HEK293 (cell line): ENCODE measurements at regions not wholly inside any gene's neighbourhood (a gene's known extent, or its start where the extent isn't known, plus 50 kb on each side); places are given as distances from the start of the nearest gene placed in this dataset.

Experiments
- CTCF ChIA-PET: fragments of 350-600 bp; formaldehyde crosslinking; extraction: SDS; loops from one replicate; lab custom pipeline; 2021; ENCODE audit warnings: antibody characterized with exemption; lab: Yijun Ruan, JAX
- POLR2A ChIA-PET: fragments of 300-600 bp; formaldehyde crosslinking; extraction: SDS; loops from one replicate; lab custom pipeline; 2020; ENCODE audit warnings: antibody characterized with exemption, inconsistent platforms; lab: Yijun Ruan, JAX
- H3K27ac ChIP-seq: fragments of 200-500 bp; sonication (Bioruptor generic); 2 replicates; pipeline ENCODE4 v1.5.1; 2014; ENCODE audit warnings: low read depth, low read length, control low read depth, inconsistent platforms; ENCODE audit errors: extremely low read depth
- H3K36me3 ChIP-seq, 2 experiments: fragments of 200-500 bp in 1 of 2; sonication (Bioruptor generic) in 1 of 2; 1 replicate in 1 of 2; 2 replicates in 1 of 2; pipeline ENCODE4 v1.5.1; 2014 to 2017; ENCODE audit warnings: inconsistent platforms in 2 of 2, low read length in 2 of 2; ENCODE audit not compliant: control insufficient read depth in 2 of 2, insufficient read depth in 1 of 2
- H3K4me1 ChIP-seq: fragments of 200-500 bp; sonication (Bioruptor generic); 2 replicates; pipeline ENCODE4 v1.5.1; 2014; ENCODE audit warnings: mild to moderate bottlenecking, low read length, inconsistent platforms; ENCODE audit not compliant: control insufficient read depth, insufficient read depth
- H3K4me3 ChIP-seq: 2 replicates; pipeline ENCODE4 v1.5.1; 2011; ENCODE audit warnings: low read depth, mild to moderate bottlenecking, control low read depth, low read length, moderate library complexity
- H3K9me3 ChIP-seq: fragments of 200-500 bp; sonication (Bioruptor generic); 2 replicates; pipeline ENCODE4 v1.5.1; 2014; ENCODE audit warnings: low read depth, low read length, inconsistent platforms; ENCODE audit not compliant: control insufficient read depth, insufficient read depth
- BCL11B ChIP-seq: fragments of 450-650 bp; formaldehyde crosslinking; IDR thresholded peaks from 2 replicates; pipeline ENCODE4 v1.5.1; 2016; ENCODE audit warnings: low read depth, missing biosample characterization, missing genetic modification characterization
- KLF1 ChIP-seq: fragments of 450-650 bp; formaldehyde crosslinking; IDR thresholded peaks from 2 replicates; pipeline ENCODE4 v1.5.1; 2016; ENCODE audit warnings: missing biosample characterization, missing genetic modification characterization
- SCRT2 ChIP-seq: fragments of 450-650 bp; formaldehyde crosslinking; IDR thresholded peaks from 2 replicates; pipeline ENCODE4 v1.5.1; 2016; ENCODE audit warnings: missing biosample characterization, missing genetic modification characterization
- YY2 ChIP-seq: fragments of 450-650 bp; formaldehyde crosslinking; IDR thresholded peaks from 2 replicates; pipeline ENCODE4 v1.5.1; 2016; ENCODE audit warnings: missing biosample characterization, missing genetic modification characterization
- ZBTB17 ChIP-seq: fragments of 450-650 bp; formaldehyde crosslinking; IDR thresholded peaks from 2 replicates; pipeline ENCODE4 v1.5.1; 2016; ENCODE audit warnings: missing biosample characterization, missing genetic modification characterization
- ZBTB48 ChIP-seq: fragments of 450-650 bp; formaldehyde crosslinking; IDR thresholded peaks from 2 replicates; pipeline ENCODE4 v1.5.1; 2016; ENCODE audit warnings: missing biosample characterization, missing genetic modification characterization
- ZNF146 ChIP-seq: fragments of 450-650 bp; formaldehyde crosslinking; IDR thresholded peaks from 2 replicates; pipeline ENCODE4 v1.5.1; 2016; ENCODE audit warnings: missing biosample characterization, missing genetic modification characterization
- ZNF169 ChIP-seq: fragments of 450-650 bp; formaldehyde crosslinking; IDR thresholded peaks from 2 replicates; pipeline ENCODE4 v1.5.1; 2016; ENCODE audit warnings: missing biosample characterization, missing genetic modification characterization
- ZNF391 ChIP-seq: fragments of 450-650 bp; formaldehyde crosslinking; IDR thresholded peaks from 2 replicates; pipeline ENCODE4 v1.5.1; 2016; ENCODE audit warnings: low read depth, missing biosample characterization, missing genetic modification characterization, borderline replicate concordance
- ZNF423 ChIP-seq: fragments of 450-650 bp; formaldehyde crosslinking; IDR thresholded peaks from 2 replicates; pipeline ENCODE4 v1.5.1; 2016; ENCODE audit warnings: missing biosample characterization, missing genetic modification characterization
- ZNF433 ChIP-seq: fragments of 450-650 bp; formaldehyde crosslinking; IDR thresholded peaks from 2 replicates; pipeline ENCODE4 v1.5.1; 2016; ENCODE audit warnings: missing biosample characterization, missing genetic modification characterization, low read depth
- ZNF48 ChIP-seq: fragments of 450-650 bp; formaldehyde crosslinking; IDR thresholded peaks from 2 replicates; pipeline ENCODE4 v1.5.1; 2016; ENCODE audit warnings: missing biosample characterization, missing genetic modification characterization
- ZNF529 ChIP-seq: fragments of 450-650 bp; formaldehyde crosslinking; IDR thresholded peaks from 2 replicates; pipeline ENCODE4 v1.5.1; 2017; ENCODE audit warnings: missing genetic modification characterization, missing biosample characterization; ENCODE audit not compliant: insufficient replicate concordance
- ZNF530 ChIP-seq: fragments of 450-650 bp; formaldehyde crosslinking; IDR thresholded peaks from 2 replicates; pipeline ENCODE4 v1.5.1; 2016; ENCODE audit warnings: low read depth, missing biosample characterization, missing genetic modification characterization
- ZNF571 ChIP-seq: fragments of 450-650 bp; formaldehyde crosslinking; IDR thresholded peaks from 2 replicates; pipeline ENCODE4 v1.5.0; 2017; ENCODE audit warnings: missing biosample characterization, missing genetic modification characterization
- TF ChIP-seq, protein P1 (sequence below): fragments of 450-650 bp; formaldehyde crosslinking; IDR thresholded peaks from 2 replicates; pipeline ENCODE4 v1.5.1; 2016; ENCODE audit warnings: missing biosample characterization, missing genetic modification characterization, low read depth
- TF ChIP-seq, protein P2 (sequence below): fragments of 450-650 bp; formaldehyde crosslinking; optimal IDR thresholded peaks from 2 replicates; pipeline ENCODE3; 2016; ENCODE audit warnings: missing biosample characterization, mild to moderate bottlenecking, missing genetic modification characterization
- TF ChIP-seq, protein P3 (sequence below): fragments of 450-650 bp; formaldehyde crosslinking; IDR thresholded peaks from 2 replicates; pipeline ENCODE4 v1.5.1; 2016; ENCODE audit warnings: missing biosample characterization, missing genetic modification characterization, low read depth
- TF ChIP-seq, protein P4 (sequence below): fragments of 450-650 bp; formaldehyde crosslinking; IDR thresholded peaks from 2 replicates; pipeline ENCODE4 v1.5.1; 2016; ENCODE audit warnings: missing biosample characterization, missing genetic modification characterization
- TF ChIP-seq, protein P5 (sequence below): fragments of 450-650 bp; formaldehyde crosslinking; IDR thresholded peaks from 2 replicates; pipeline ENCODE4 v1.5.1; 2016; ENCODE audit warnings: missing biosample characterization, missing genetic modification characterization
- TF ChIP-seq, protein P6 (sequence below): fragments of 450-650 bp; formaldehyde crosslinking; IDR thresholded peaks from 2 replicates; pipeline ENCODE4 v1.5.1; 2016; ENCODE audit warnings: missing biosample characterization, missing genetic modification characterization

DNA sequence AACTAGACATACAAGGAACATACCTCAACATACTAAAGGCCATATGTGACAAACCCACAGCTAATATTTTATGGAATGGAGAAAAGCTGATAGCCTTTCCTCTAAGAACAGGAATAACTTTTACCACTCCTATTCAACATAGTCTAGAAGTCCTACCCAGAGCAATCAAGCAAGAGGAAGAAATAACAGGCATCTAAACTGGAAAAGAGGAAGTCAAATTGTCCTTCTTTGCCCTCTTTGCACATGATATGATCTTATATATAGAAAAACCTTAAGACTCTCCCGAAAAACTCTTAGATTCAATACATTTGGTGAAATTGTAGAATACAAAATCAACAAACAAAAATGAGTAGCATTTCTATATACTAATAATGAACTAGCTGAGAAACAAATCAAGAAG is 110.0 kb downstream of the ATP23 start (continued):
- TF ChIP-seq, protein P1, sequence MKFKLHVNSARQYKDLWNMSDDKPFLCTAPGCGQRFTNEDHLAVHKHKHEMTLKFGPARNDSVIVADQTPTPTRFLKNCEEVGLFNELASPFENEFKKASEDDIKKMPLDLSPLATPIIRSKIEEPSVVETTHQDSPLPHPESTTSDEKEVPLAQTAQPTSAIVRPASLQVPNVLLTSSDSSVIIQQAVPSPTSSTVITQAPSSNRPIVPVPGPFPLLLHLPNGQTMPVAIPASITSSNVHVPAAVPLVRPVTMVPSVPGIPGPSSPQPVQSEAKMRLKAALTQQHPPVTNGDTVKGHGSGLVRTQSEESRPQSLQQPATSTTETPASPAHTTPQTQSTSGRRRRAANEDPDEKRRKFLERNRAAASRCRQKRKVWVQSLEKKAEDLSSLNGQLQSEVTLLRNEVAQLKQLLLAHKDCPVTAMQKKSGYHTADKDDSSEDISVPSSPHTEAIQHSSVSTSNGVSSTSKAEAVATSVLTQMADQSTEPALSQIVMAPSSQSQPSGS, result no peak
- TF ChIP-seq BCL11B (tag by site-specific recombination) (no peak), ZNF146 (tag by site-specific recombination) (no peak), YY2 (tag by site-specific recombination) (no peak), KLF1 (tag by site-specific recombination) (no peak), ZNF169 (tag by site-specific recombination) (no peak)
- TF ChIP-seq, protein P2, sequence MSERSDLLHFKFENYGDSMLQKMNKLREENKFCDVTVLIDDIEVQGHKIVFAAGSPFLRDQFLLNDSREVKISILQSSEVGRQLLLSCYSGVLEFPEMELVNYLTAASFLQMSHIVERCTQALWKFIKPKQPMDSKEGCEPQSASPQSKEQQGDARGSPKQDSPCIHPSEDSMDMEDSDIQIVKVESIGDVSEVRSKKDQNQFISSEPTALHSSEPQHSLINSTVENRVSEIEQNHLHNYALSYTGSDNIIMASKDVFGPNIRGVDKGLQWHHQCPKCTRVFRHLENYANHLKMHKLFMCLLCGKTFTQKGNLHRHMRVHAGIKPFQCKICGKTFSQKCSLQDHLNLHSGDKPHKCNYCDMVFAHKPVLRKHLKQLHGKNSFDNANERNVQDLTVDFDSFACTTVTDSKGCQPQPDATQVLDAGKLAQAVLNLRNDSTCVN (tag by site-specific recombination), result no peak
- TF ChIP-seq, protein P3, sequence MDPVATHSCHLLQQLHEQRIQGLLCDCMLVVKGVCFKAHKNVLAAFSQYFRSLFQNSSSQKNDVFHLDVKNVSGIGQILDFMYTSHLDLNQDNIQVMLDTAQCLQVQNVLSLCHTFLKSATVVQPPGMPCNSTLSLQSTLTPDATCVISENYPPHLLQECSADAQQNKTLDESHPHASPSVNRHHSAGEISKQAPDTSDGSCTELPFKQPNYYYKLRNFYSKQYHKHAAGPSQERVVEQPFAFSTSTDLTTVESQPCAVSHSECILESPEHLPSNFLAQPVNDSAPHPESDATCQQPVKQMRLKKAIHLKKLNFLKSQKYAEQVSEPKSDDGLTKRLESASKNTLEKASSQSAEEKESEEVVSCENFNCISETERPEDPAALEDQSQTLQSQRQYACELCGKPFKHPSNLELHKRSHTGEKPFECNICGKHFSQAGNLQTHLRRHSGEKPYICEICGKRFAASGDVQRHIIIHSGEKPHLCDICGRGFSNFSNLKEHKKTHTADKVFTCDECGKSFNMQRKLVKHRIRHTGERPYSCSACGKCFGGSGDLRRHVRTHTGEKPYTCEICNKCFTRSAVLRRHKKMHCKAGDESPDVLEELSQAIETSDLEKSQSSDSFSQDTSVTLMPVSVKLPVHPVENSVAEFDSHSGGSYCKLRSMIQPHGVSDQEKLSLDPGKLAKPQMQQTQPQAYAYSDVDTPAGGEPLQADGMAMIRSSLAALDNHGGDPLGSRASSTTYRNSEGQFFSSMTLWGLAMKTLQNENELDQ, result no peak
- TF ChIP-seq, protein P4, sequence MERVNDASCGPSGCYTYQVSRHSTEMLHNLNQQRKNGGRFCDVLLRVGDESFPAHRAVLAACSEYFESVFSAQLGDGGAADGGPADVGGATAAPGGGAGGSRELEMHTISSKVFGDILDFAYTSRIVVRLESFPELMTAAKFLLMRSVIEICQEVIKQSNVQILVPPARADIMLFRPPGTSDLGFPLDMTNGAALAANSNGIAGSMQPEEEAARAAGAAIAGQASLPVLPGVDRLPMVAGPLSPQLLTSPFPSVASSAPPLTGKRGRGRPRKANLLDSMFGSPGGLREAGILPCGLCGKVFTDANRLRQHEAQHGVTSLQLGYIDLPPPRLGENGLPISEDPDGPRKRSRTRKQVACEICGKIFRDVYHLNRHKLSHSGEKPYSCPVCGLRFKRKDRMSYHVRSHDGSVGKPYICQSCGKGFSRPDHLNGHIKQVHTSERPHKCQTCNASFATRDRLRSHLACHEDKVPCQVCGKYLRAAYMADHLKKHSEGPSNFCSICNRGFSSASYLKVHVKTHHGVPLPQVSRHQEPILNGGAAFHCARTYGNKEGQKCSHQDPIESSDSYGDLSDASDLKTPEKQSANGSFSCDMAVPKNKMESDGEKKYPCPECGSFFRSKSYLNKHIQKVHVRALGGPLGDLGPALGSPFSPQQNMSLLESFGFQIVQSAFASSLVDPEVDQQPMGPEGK, result no peak

DNA sequence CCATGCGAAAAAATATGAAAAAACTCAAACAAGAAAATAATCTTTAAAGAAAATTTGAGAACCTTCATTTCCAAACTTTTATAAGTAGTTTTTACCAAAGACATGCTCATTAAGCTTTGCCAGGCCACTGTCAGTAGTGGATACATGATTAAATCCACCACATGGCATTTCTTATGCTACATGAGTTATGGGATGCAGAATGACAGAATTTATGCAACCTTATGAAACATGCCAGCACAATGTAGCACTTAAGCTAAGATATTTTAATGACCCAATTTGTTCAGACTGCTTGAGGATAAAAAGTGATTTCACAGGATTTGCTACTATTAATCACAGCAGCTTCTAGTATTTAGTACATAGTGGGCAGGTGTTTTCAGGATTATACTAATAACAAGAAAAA is 123.3 kb downstream of the ATP23 start:
- CTCF ChIA-PET, result interaction anchor here (0.6 to 1.2 kb wide), 2 partner anchors 73 to 832 kb away, joined by 3 read pairs; no protein-coding TSS in a partner anchor
- POLR2A ChIA-PET, result no interaction called here
- Histone ChIP-seq H3K9me3 (no peaks in the 10 kb centered on the region), H3K27ac (no peak overlapping the region), H3K4me1 (no peaks in the 10 kb centered on the region), H3K4me3 (no peak overlapping the region), H3K36me3 (no peaks in the 10 kb centered on the region)
- TF ChIP-seq, protein P5, sequence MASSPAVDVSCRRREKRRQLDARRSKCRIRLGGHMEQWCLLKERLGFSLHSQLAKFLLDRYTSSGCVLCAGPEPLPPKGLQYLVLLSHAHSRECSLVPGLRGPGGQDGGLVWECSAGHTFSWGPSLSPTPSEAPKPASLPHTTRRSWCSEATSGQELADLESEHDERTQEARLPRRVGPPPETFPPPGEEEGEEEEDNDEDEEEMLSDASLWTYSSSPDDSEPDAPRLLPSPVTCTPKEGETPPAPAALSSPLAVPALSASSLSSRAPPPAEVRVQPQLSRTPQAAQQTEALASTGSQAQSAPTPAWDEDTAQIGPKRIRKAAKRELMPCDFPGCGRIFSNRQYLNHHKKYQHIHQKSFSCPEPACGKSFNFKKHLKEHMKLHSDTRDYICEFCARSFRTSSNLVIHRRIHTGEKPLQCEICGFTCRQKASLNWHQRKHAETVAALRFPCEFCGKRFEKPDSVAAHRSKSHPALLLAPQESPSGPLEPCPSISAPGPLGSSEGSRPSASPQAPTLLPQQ (tag by site-specific recombination), result no peak
- no peak for TF ChIP-seq SCRT2
- TF ChIP-seq ZNF423 (tag by site-specific recombination), result no peak
- TF ChIP-seq ZNF571 (tag by site-specific recombination), result no peak
- no peak for TF ChIP-seq ZNF391 (tag by site-specific recombination)
- no peak for TF ChIP-seq ZNF529 (tag by site-specific recombination)
- no peak for TF ChIP-seq ZBTB17 (tag by site-specific recombination)
- TF ChIP-seq ZNF433 (tag by site-specific recombination), result no peak
- TF ChIP-seq ZBTB48 (tag by site-specific recombination), result no peak
- no peak for TF ChIP-seq ZNF530 (tag by site-specific recombination)
- TF ChIP-seq, protein P6, sequence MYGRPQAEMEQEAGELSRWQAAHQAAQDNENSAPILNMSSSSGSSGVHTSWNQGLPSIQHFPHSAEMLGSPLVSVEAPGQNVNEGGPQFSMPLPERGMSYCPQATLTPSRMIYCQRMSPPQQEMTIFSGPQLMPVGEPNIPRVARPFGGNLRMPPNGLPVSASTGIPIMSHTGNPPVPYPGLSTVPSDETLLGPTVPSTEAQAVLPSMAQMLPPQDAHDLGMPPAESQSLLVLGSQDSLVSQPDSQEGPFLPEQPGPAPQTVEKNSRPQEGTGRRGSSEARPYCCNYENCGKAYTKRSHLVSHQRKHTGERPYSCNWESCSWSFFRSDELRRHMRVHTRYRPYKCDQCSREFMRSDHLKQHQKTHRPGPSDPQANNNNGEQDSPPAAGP (tag by site-specific recombination), result no peak
- TF ChIP-seq ZNF48 (tag by site-specific recombination), result no peak
